Activated naive CD8-positive, alpha-beta T cell treated with anti-CD3 and anti-CD28 coated beads, Interleukin-2, amount 50 U/mL, for 24 hours (primary cell): ENCODE measurements at regions not wholly inside any gene's neighbourhood (a gene's known extent, or its start where the extent isn't known, plus 50 kb on each side); places are given as distances from the start of the nearest gene placed in this dataset.

Experiments used
- ATAC-seq: fragments of 150-1000 bp; cut with Tn5 transposase; one replicate; pipeline ENCODE4 v1.10.0; 2021
- DNase-seq: peaks from one replicate; pipeline ENCODE4 v3.0.0; 2021
- H3K27ac Mint-ChIP-seq: one replicate; pipeline ENCODE4 v1.8.0; 2021; ENCODE audit warnings: mild to moderate bottlenecking, mixed read lengths
- H3K27me3 Mint-ChIP-seq: one replicate; pipeline ENCODE4 v1.8.0; 2021; ENCODE audit warnings: mixed read lengths
- H3K36me3 Mint-ChIP-seq: one replicate; pipeline ENCODE4 v1.8.0; 2021; ENCODE audit warnings: low read depth, mixed read lengths
- H3K4me1 Mint-ChIP-seq: one replicate; pipeline ENCODE4 v1.8.0; 2021; ENCODE audit warnings: mixed read lengths
- H3K4me3 Mint-ChIP-seq: one replicate; pipeline ENCODE4 v1.8.0; 2021; ENCODE audit warnings: mild to moderate bottlenecking, moderate library complexity, mixed read lengths
- H3K9me3 Mint-ChIP-seq: one replicate; pipeline ENCODE4 v1.8.0; 2021; ENCODE audit warnings: mixed read lengths

- no peak for ATAC-seq
- H3K4me3 Mint-ChIP-seq: no peak overlapping the region
- peaks cover 12% of the 10 kb centered on the region for H3K9me3 Mint-ChIP-seq
- H3K36me3 Mint-ChIP-seq: no peaks in the 10 kb centered on the region
- H3K4me1 Mint-ChIP-seq: no peaks in the 10 kb centered on the region
- H3K27ac Mint-ChIP-seq: no peak overlapping the region
- DNase-seq: no peak
- peaks cover 11% of the 10 kb centered on the region for H3K27me3 Mint-ChIP-seq
These were observed 197.0 kb upstream of the ZC3H12A start for GRCh38 chr1:37277366-37277765.

GRCh38 chr1:37281354-37281753 is 193.0 kb upstream of the ZC3H12A start:
- Mint-ChIP-seq H3K4me1 (no peaks in the 10 kb centered on the region), H3K9me3 (peaks cover 21% of the 10 kb centered on the region), H3K27me3 (peaks cover 21% of the 10 kb centered on the region), H3K27ac (no peak overlapping the region), H3K36me3 (no peaks in the 10 kb centered on the region), H3K4me3 (no peak overlapping the region)
- DNase-seq (no peak), ATAC-seq (no peak)

- H3K36me3 Mint-ChIP-seq: no peaks in the 10 kb centered on the region
- no peak overlapping the region for H3K4me3 Mint-ChIP-seq
- H3K4me1 Mint-ChIP-seq: no peaks in the 10 kb centered on the region
These were observed 191.6 kb upstream of the ZC3H12A start for GRCh38 chr1:37282764-37283163.

GRCh38 chr1:37284053-37284452 is 190.3 kb upstream of the ZC3H12A start:
- DNase-seq (no peak), ATAC-seq (no peak)
- Mint-ChIP-seq H3K36me3 (no peaks in the 10 kb centered on the region), H3K4me3 (no peak overlapping the region), H3K27me3 (peaks cover 13% of the 10 kb centered on the region), H3K4me1 (peaks cover 5% of the 10 kb centered on the region), H3K27ac (no peak overlapping the region), H3K9me3 (peaks cover 21% of the 10 kb centered on the region)

More at GRCh38 chr1:37282764-37283163, 191.6 kb upstream of the ZC3H12A start:
- no peak overlapping the region for H3K27ac Mint-ChIP-seq
- DNase-seq (no peak), ATAC-seq (no peak)
- peaks cover 21% of the 10 kb centered on the region for H3K9me3 Mint-ChIP-seq
- H3K27me3 Mint-ChIP-seq: peaks cover 15% of the 10 kb centered on the region

GRCh38 chr1:37286881-37287280 is 187.5 kb upstream of the ZC3H12A start:
- Mint-ChIP-seq H3K4me3 (no peak overlapping the region), H3K27me3 (peaks cover 10% of the 10 kb centered on the region), H3K9me3 (peaks cover 10% of the 10 kb centered on the region), H3K36me3 (no peaks in the 10 kb centered on the region), H3K27ac (no peak overlapping the region), H3K4me1 (peaks cover 6% of the 10 kb centered on the region)
- no peak for DNase-seq
- ATAC-seq: no peak

GRCh38 chr1:37288900-37289299 is 185.5 kb upstream of the ZC3H12A start:
- H3K4me3 Mint-ChIP-seq: no peak overlapping the region
- H3K36me3 Mint-ChIP-seq: no peaks in the 10 kb centered on the region
- peaks cover 5% of the 10 kb centered on the region for H3K27me3 Mint-ChIP-seq
- peak; percentile 54 for ATAC-seq
- H3K4me1 Mint-ChIP-seq: peaks cover 9% of the 10 kb centered on the region
- peak; percentile 14 for DNase-seq
- peak overlapping the region; percentile 25 for H3K27ac Mint-ChIP-seq
- peaks cover 10% of the 10 kb centered on the region for H3K9me3 Mint-ChIP-seq

GRCh38 chr1:37290718-37291117 is 183.7 kb upstream of the ZC3H12A start:
- no peak overlapping the region for H3K4me3 Mint-ChIP-seq
- no peak overlapping the region for H3K27ac Mint-ChIP-seq
- H3K4me1 Mint-ChIP-seq: peaks cover 9% of the 10 kb centered on the region
- H3K9me3 Mint-ChIP-seq: no peaks in the 10 kb centered on the region
- ATAC-seq (no peak), DNase-seq (no peak)
- H3K36me3 Mint-ChIP-seq: no peaks in the 10 kb centered on the region
- H3K27me3 Mint-ChIP-seq: peaks cover 10% of the 10 kb centered on the region

GRCh38 chr1:37292789-37293188 is 181.6 kb upstream of the ZC3H12A start:
- H3K36me3 Mint-ChIP-seq: no peaks in the 10 kb centered on the region

GRCh38 chr1:37294096-37294495 is 180.3 kb upstream of the ZC3H12A start:
- no peak overlapping the region for H3K27ac Mint-ChIP-seq
- peaks cover 3% of the 10 kb centered on the region for H3K4me1 Mint-ChIP-seq
- H3K4me3 Mint-ChIP-seq: no peak overlapping the region
- no peaks in the 10 kb centered on the region for H3K9me3 Mint-ChIP-seq
- peaks cover 15% of the 10 kb centered on the region for H3K27me3 Mint-ChIP-seq
- H3K36me3 Mint-ChIP-seq: no peaks in the 10 kb centered on the region
- no peak for ATAC-seq
- no peak for DNase-seq

More at GRCh38 chr1:37292789-37293188, 181.6 kb upstream of the ZC3H12A start:
- Mint-ChIP-seq H3K4me1 (peaks cover 9% of the 10 kb centered on the region), H3K27me3 (peaks cover 14% of the 10 kb centered on the region), H3K9me3 (no peaks in the 10 kb centered on the region), H3K4me3 (no peak overlapping the region), H3K27ac (no peak overlapping the region)
- DNase-seq (no peak), ATAC-seq (no peak)

- DNase-seq: no peak
- no peak overlapping the region for H3K4me3 Mint-ChIP-seq
These were observed 179.9 kb upstream of the ZC3H12A start for GRCh38 chr1:37294529-37294928.

GRCh38 chr1:37298769-37299168 is 175.6 kb upstream of the ZC3H12A start:
- Mint-ChIP-seq H3K9me3 (no peaks in the 10 kb centered on the region), H3K4me1 (no peaks in the 10 kb centered on the region), H3K27ac (no peak overlapping the region), H3K36me3 (no peaks in the 10 kb centered on the region), H3K27me3 (peaks cover 21% of the 10 kb centered on the region), H3K4me3 (no peak overlapping the region)
- no peak for DNase-seq
- ATAC-seq: no peak

More at GRCh38 chr1:37294529-37294928, 179.9 kb upstream of the ZC3H12A start:
- H3K9me3 Mint-ChIP-seq: no peaks in the 10 kb centered on the region
- peaks cover 3% of the 10 kb centered on the region for H3K4me1 Mint-ChIP-seq
- H3K27ac Mint-ChIP-seq: no peak overlapping the region
- no peaks in the 10 kb centered on the region for H3K36me3 Mint-ChIP-seq
- no peak for ATAC-seq
- H3K27me3 Mint-ChIP-seq: peaks cover 18% of the 10 kb centered on the region

GRCh38 chr1:37299216-37299615 is 175.2 kb upstream of the ZC3H12A start:
- Mint-ChIP-seq H3K36me3 (no peaks in the 10 kb centered on the region), H3K9me3 (no peaks in the 10 kb centered on the region), H3K27ac (no peak overlapping the region), H3K4me3 (no peak overlapping the region), H3K4me1 (no peaks in the 10 kb centered on the region), H3K27me3 (peaks cover 18% of the 10 kb centered on the region)
- ATAC-seq (no peak), DNase-seq (no peak)

GRCh38 chr1:37303884-37304574 is 170.4 kb upstream of the ZC3H12A start:
- DNase-seq (no peak), ATAC-seq (no peak)
- H3K36me3 Mint-ChIP-seq: no peaks in the 10 kb centered on the region
- H3K4me1 Mint-ChIP-seq: no peaks in the 10 kb centered on the region
- H3K27ac Mint-ChIP-seq: no peak overlapping the region
- no peaks in the 10 kb centered on the region for H3K9me3 Mint-ChIP-seq
- H3K4me3 Mint-ChIP-seq: no peak overlapping the region
- H3K27me3 Mint-ChIP-seq: peaks cover 6% of the 10 kb centered on the region

- no peak for ATAC-seq
- Mint-ChIP-seq H3K36me3 (no peaks in the 10 kb centered on the region), H3K27me3 (no peaks in the 10 kb centered on the region), H3K4me3 (no peak overlapping the region), H3K4me1 (no peaks in the 10 kb centered on the region), H3K27ac (no peak overlapping the region), H3K9me3 (no peaks in the 10 kb centered on the region)
- no peak for DNase-seq
These were observed 169.3 kb upstream of the ZC3H12A start for GRCh38 chr1:37305108-37305507.

- Mint-ChIP-seq H3K27ac (no peak overlapping the region), H3K4me1 (no peaks in the 10 kb centered on the region), H3K4me3 (no peak overlapping the region), H3K36me3 (no peaks in the 10 kb centered on the region), H3K27me3 (no peaks in the 10 kb centered on the region), H3K9me3 (no peaks in the 10 kb centered on the region)
- DNase-seq (no peak), ATAC-seq (no peak)
These were observed 168.5 kb upstream of the ZC3H12A start for GRCh38 chr1:37305841-37306240.

- ATAC-seq (no peak), DNase-seq (no peak)
- H3K27ac Mint-ChIP-seq: no peak overlapping the region
- no peaks in the 10 kb centered on the region for H3K27me3 Mint-ChIP-seq
- no peaks in the 10 kb centered on the region for H3K4me1 Mint-ChIP-seq
- H3K36me3 Mint-ChIP-seq: no peaks in the 10 kb centered on the region
- no peaks in the 10 kb centered on the region for H3K9me3 Mint-ChIP-seq
- no peak overlapping the region for H3K4me3 Mint-ChIP-seq
These were observed 167.9 kb upstream of the ZC3H12A start for GRCh38 chr1:37306461-37306860.
